Neural progenitor cell (in vitro differentiated cells): ENCODE measurements at regions not wholly inside any gene's neighbourhood (a gene's known extent, or its start where the extent isn't known, plus 50 kb on each side); places are given as distances from the start of the nearest gene placed in this dataset.

Experiments used
- EZH2 ChIP-seq: fragments of 200-600 bp; sonication (generic); IDR thresholded peaks from 2 replicates; pipeline ENCODE4 v1.6.1; 2017; ENCODE audit warnings: antibody characterized with exemption, mild to moderate bottlenecking, moderate library complexity
- TF ChIP-seq, protein P1 (sequence below): fragments of 200-600 bp; sonication (generic); IDR thresholded peaks from 2 replicates; pipeline ENCODE4 v1.5.1; 2017; ENCODE audit warnings: antibody characterized with exemption, mild to moderate bottlenecking

DNA sequence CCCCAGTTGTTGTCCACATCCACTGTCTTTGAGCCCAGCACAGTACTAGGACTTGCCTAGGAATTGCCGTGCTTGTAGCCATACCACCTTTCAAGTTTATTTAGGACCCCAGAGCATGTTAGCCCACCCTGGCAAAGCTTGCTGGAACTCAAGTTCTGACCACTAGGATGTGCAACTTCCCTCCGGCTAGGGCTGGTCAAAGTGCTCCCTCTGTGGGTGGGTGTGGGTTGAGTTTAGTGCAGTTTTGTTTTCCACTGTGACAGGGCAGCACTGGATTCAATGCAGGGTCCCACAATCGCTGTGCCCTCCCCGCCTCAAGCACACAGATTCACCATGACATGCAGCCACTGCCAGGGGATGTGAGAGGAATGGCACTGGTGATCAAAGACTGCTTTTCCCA lies 96.0 kb downstream of the RASGEF1B start:
- TF ChIP-seq, protein P1, sequence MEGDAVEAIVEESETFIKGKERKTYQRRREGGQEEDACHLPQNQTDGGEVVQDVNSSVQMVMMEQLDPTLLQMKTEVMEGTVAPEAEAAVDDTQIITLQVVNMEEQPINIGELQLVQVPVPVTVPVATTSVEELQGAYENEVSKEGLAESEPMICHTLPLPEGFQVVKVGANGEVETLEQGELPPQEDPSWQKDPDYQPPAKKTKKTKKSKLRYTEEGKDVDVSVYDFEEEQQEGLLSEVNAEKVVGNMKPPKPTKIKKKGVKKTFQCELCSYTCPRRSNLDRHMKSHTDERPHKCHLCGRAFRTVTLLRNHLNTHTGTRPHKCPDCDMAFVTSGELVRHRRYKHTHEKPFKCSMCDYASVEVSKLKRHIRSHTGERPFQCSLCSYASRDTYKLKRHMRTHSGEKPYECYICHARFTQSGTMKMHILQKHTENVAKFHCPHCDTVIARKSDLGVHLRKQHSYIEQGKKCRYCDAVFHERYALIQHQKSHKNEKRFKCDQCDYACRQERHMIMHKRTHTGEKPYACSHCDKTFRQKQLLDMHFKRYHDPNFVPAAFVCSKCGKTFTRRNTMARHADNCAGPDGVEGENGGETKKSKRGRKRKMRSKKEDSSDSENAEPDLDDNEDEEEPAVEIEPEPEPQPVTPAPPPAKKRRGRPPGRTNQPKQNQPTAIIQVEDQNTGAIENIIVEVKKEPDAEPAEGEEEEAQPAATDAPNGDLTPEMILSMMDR, result peak; percentile 32
- no peak for TF ChIP-seq EZH2
